ENCODE measurements at regions not wholly inside any gene's neighbourhood (a gene's known extent, or its start where the extent isn't known, plus 50 kb on each side); places are given as distances from the start of the nearest gene placed in this dataset.

DNA sequence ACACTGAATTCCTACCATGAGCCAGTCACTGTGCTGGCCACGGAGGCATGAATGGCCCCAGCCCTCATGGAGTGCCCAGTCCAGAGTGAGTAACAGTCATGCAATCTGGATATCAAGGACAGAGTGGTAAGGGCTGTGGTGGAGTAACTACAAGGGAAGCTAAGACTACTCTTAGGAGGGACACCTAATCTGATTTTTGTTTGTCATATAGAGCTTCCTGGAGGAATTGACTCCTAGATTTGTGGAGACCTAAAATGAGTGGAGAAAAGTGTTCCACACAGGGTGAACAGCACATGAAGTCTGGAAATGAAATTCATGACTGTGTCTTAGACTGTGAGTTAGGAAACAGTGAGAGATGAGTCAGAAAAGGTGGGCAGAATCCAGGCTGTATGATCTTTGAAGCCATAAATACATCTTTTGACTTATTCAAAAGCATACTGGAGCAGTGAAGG lies 219.9 kb downstream of the NFKBIZ start (continued):
- TF ChIP-seq SNAI2 (CRISPR knock-in tag; IDR thresholded peaks at IDR 0.05) (no peak), PPARA (CRISPR knock-in tag; IDR thresholded peaks at IDR 0.05; ENCODE audit: borderline replicate concordance) (no peak), ARNTL (CRISPR knock-in tag; IDR thresholded peaks at IDR 0.05; ENCODE audit: borderline replicate concordance, low read depth) (no peak), OSR1 (CRISPR knock-in tag; IDR thresholded peaks at IDR 0.05) (no peak)
- TF ChIP-seq, protein P1, sequence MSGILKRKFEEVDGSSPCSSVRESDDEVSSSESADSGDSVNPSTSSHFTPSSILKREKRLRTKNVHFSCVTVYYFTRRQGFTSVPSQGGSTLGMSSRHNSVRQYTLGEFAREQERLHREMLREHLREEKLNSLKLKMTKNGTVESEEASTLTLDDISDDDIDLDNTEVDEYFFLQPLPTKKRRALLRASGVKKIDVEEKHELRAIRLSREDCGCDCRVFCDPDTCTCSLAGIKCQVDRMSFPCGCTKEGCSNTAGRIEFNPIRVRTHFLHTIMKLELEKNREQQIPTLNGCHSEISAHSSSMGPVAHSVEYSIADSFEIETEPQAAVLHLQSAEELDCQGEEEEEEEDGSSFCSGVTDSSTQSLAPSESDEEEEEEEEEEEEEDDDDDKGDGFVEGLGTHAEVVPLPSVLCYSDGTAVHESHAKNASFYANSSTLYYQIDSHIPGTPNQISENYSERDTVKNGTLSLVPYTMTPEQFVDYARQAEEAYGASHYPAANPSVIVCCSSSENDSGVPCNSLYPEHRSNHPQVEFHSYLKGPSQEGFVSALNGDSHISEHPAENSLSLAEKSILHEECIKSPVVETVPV (CRISPR knock-in tag; IDR thresholded peaks at IDR 0.05): no peak

DNA sequence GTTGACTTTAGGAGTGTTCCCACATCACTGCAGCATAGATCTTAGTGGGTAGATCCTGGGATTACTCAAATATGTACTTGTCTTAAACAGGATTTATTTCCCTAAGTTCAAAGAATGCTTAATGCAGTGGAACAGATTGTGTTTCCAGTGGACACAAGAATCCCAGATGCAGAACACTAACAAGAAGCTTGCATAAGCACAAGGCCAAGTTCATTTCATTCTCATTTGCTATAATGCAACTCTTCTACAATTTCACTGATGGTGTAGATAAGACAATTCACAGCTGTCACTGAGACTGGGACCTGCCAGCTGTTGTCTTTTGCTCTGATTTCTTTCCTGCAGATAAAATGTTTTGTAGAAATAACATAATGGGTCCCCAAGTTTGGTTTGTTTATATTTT lies 225.6 kb downstream of the NFKBIZ start:
- TF ChIP-seq ZC3H10 (CRISPR knock-in tag; IDR thresholded peaks at IDR 0.05) (no peak), GLIS3 (CRISPR knock-in tag; IDR thresholded peaks at IDR 0.05) (no peak), PPARA (CRISPR knock-in tag; IDR thresholded peaks at IDR 0.05; ENCODE audit: borderline replicate concordance) (no peak), TCF4 (CRISPR knock-in tag; IDR thresholded peaks at IDR 0.05; ENCODE audit: borderline replicate concordance) (no peak), ZNF565 (CRISPR knock-in tag; conservative IDR thresholded peaks at IDR 0.05; ENCODE audit: low read depth) (no peak), CSDC2 (CRISPR knock-in tag; IDR thresholded peaks at IDR 0.05) (no peak), ISL1 (CRISPR knock-in tag; IDR thresholded peaks at IDR 0.05) (no peak), RARB (CRISPR knock-in tag; IDR thresholded peaks at IDR 0.05) (no peak), SNAI2 (CRISPR knock-in tag; IDR thresholded peaks at IDR 0.05) (no peak), TOX (CRISPR knock-in tag; IDR thresholded peaks at IDR 0.05; ENCODE audit: borderline replicate concordance) (no peak), ZFP30 (CRISPR knock-in tag; IDR thresholded peaks at IDR 0.05) (no peak), ZFP3 (CRISPR knock-in tag; IDR thresholded peaks at IDR 0.05) (no peak), ZNF8 (CRISPR knock-in tag; IDR thresholded peaks at IDR 0.05) (no peak), BACH2 (CRISPR knock-in tag; IDR thresholded peaks at IDR 0.05; ENCODE audit: borderline replicate concordance) (no peak), CREB5 (CRISPR knock-in tag; IDR thresholded peaks at IDR 0.05; ENCODE audit: low read depth) (no peak), ZNF70 (CRISPR knock-in tag; IDR thresholded peaks at IDR 0.05) (no peak), POU6F1 (CRISPR knock-in tag; IDR thresholded peaks at IDR 0.05; ENCODE audit: borderline replicate concordance, low read depth) (no peak), TSHZ2 (CRISPR knock-in tag; IDR thresholded peaks at IDR 0.05) (no peak)
- TF ChIP-seq, protein P2, sequence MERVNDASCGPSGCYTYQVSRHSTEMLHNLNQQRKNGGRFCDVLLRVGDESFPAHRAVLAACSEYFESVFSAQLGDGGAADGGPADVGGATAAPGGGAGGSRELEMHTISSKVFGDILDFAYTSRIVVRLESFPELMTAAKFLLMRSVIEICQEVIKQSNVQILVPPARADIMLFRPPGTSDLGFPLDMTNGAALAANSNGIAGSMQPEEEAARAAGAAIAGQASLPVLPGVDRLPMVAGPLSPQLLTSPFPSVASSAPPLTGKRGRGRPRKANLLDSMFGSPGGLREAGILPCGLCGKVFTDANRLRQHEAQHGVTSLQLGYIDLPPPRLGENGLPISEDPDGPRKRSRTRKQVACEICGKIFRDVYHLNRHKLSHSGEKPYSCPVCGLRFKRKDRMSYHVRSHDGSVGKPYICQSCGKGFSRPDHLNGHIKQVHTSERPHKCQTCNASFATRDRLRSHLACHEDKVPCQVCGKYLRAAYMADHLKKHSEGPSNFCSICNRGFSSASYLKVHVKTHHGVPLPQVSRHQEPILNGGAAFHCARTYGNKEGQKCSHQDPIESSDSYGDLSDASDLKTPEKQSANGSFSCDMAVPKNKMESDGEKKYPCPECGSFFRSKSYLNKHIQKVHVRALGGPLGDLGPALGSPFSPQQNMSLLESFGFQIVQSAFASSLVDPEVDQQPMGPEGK (CRISPR knock-in tag; IDR thresholded peaks at IDR 0.05; ENCODE audit: borderline replicate concordance): no peak
- TF ChIP-seq, protein P1 (CRISPR knock-in tag; IDR thresholded peaks at IDR 0.05): no peak
- ATAC-seq: no peak
